HG02588 (cell line): ENCODE measurements at regions not wholly inside any gene's neighbourhood (a gene's known extent, or its start where the extent isn't known, plus 50 kb on each side); places are given as distances from the start of the nearest gene placed in this dataset.

Experiments used
- ATAC-seq: cut with Tn5 transposase; IDR thresholded peaks from one replicate; pipeline ENCODE4 v1.9.1; 2021; ENCODE audit warnings: mild to moderate bottlenecking, moderate library complexity; ENCODE audit not compliant: unreplicated experiment

DNA sequence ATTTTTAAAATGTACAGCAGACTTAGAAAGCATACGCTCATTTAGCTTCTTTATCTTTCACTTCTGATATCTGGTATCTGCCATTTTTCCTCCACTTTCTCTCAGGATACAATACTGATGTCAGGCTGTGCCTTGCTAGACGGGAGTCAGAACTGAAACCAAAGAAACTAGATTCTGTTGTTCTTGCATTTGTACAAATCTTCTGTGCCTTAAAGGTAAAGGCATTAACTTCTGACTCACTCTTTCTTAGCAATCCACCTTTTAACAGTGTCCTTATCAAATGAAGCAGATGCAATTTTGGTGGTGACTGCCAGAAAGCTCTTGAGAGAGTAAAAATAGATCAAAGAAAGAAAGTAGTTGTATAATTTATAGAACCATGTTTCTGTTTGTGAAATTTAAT, 370.4 kb downstream of the PCDH20 start:
- ATAC-seq: no peak

DNA sequence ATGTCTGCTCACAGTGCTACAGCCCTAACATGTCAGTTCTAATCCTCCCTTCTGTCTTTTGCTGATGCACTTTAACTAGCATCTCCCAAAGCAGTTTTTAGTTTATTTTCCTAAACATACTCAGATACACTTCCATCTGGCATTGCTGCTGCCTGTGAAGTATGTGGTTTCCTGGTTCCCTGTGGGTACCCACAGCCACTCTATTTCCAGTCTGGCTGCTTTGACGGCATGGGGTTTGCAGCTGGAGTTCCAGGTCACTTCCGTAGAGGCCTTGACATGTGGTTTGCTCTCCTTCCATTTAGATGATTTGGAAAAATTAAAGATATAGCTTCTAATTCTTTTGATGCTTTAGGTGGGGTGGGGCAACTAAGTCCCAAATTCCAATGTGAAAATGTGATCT, 375.5 kb downstream of the PCDH20 start:
- no peak for ATAC-seq

DNA sequence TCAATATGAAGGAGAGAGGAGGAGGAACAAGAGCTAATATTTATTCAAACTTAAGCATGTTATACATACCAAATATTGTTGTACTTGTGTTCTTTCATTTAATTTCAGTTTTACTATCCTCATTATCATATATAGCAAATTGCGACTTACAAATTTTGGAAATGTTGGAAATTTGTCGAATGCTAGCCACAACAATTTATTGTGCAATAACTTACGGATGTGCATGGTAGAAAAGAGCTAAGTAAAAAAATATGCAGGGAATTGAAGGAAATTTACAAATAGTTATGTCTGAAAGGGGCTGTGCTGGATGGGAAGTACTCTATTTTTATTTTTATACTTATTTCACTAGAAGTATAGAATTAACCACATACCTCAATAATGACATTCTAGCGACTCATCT, 376.3 kb downstream of the PCDH20 start:
- no peak for ATAC-seq

DNA sequence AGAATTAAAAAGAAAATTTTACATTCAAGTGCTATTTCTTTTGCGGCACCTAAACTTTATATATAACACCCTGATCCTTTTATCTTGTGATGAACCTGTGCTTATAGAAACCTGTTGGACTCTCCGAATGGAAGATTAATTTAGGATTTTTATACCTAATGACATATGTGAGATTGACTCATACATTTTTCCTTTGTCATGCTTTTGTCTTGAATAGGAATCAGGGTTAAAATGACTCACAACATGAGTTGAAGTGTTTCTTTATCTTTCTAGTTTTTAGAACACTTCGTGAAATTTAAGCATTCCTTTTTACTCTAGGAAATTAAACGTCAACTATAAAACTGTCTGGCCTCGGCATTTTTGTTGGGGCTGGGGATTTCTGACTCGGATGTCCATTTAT, 378.9 kb downstream of the PCDH20 start:
- ATAC-seq: no peak

DNA sequence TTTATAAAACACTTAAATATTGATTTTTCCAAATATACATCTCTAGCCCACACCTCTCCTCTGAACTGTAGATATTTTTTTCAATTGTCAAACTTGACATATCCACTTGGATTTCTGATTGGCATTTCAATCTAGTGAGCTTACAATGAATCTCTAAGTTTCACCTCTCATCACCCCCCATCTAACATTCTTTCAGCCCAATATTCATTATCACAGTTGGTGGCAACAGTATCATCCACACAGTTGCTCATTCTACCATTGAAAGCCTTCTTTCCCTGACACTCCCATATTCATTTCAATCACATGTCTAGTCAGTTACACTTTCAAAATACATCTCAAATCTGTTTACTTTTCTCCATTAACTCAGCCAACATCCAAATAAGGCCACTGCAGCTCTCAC, 385.2 kb downstream of the PCDH20 start:
- ATAC-seq: no peak

DNA sequence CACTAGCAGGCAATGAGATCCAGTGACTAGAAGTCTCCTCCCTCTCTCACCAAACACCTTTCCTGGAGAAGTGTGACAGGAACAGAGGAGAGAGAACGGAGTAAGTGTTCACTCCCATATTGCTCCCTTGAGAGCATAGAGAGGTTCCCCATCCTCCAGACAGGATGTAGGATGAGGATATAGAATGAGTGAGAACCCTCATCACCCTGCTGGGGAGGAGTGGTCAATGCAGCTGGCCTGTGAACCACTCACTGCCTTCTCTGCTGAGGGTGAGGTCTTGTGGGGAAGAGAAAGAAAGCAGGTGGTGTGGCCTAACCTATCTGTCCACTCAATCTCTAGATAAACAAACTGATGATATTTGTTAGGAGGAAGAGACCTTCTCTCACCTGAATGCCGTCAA, 386.6 kb downstream of the PCDH20 start:
- ATAC-seq: no peak

DNA sequence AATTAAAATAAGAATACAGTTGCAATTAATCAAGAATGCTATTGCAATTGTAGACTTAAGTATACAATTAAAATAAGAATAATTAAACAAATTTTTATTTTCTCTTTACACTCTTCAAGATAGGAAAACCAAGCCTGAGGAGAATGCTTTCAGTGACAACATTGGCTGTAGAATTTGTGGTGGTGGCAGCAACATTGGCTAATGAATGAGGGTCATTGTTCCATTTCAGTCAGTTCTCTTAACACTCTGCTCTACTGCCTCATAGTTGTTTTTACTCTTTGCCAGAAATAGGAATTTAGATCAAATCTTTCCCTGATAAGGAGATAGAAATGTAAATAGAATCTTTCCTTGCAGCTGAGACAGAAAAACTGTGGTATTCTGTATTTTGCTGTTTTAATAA, 391.6 kb downstream of the PCDH20 start:
- no peak for ATAC-seq

DNA sequence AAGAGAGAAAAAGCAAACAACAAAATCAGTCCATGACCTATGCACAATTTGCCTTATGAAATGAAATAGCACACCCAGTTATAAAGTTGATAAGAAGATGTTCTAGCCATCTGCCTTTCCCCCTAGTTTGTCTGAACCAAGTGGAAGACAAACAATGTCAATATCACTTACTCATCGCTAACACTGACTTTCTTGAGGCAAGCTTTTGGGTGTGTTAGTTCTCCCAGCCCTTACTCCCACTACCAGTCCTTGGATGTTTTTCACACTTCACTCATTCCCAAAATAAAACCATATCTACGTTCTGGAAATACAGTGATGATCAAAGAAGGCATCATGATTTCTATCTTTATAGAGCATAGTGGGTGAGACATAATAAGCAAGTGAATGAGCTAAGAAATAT, 393.8 kb downstream of the PCDH20 start:
- no peak for ATAC-seq

DNA sequence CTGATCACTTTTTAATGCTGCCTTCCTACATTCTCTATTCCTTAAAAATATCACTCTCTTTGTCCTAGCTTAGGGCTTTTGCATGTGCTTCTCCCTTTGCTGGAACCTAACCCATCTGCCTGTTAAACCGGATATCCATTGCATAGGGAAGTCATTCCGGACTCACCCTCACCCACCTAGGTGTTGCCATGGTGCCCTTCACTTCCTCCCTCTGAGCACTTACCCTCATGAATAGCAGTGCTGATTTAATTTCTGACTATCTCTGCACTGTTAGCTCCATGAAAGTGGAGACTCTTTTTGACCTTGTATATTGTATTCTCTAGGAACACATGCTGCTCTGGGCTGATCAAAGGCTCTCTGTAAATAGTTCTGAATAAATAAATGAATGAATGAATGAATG, 401.9 kb downstream of the PCDH20 start:
- no peak for ATAC-seq

DNA sequence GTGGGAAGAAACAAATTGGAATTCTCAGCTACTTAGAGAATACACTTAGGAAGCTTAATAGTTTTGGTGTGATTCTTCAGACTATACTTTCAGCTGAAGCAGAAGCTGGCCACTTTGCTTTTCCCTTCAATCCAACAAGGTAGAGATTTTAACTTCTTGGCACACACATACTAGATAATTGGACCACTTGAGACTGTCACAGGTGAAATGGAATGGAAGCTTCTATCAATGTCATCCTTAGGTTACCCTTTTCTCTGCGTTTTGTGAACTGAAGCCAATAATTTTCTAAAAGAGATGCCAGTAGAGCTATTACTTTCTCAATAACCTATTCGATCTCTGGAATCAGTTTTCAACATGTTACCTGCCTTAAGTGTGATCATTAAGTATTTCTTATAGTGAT, 405.3 kb downstream of the PCDH20 start:
- no peak for ATAC-seq

DNA sequence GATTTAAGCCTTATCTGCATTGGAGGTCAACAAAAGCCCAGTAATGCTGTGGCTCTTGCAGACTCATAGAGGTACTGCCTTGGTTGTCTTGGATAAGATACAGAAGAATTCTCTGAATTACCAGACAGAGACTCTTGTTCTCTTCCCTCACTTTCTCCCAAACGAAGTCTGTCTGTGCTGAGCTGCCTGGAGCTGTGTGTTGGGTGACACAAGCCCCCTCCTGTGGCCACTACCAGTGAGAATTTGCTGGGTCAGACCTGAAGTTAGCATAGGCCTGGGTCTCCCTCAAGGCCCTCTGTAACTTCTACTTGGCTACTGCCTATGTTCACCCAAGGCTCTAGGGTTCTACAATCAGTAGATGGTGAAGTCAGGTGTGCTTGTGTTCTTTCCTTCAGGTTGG, 413.0 kb downstream of the PCDH20 start:
- ATAC-seq: no peak

DNA sequence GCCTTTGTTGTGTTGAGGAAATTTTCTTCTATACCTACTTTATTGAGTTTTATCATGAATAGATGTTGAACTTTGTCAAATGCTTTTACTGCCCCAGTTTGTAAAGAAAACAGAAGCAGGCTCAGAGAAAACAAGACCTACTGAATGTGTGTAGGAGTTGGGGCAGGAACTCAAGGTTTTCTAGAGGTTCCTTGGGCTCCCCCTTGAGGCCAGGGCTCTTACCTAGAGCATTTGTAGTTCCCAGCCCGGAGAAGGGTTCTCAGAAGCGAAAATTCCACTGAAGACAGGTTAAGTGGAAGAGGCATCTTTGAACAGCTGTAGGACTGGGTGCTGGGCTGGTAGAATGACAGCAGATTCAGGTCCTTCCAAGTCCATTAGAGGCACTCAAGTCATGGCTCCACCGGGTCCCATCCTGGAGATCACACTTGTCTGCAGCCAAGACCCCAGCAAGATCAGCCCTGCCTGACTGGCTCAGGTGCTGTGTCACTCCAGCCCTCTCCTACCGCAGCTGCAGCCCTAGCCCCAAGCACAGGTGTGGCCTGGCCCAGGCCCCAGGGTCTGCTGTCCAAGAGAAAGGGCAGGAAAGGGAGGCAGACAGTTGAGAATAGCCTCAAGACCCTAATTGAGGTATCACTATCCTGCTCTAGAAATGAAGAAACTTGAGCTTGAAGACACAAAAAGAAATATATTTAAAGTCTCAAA, 425.5 kb downstream of the PCDH20 start:
- ATAC-seq: no peak

DNA sequence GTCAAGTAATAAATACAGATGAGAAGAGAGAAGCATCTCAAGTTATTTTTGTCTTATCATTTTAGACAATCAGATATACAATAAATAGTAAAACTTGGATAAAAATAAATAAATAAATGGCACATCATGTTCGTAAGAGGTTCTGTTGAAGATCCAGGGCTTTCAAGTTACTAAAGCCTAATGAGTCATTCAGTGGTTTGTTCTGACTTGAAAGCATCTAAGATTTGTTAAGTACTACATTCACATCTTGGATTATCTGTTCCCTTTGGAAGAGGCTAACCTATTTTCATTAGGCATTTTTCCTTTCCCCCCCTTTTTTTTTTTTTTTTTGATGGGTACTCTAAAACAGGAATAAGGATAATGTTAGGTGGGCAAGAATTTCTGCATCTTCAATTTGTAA, 429.3 kb downstream of the PCDH20 start:
- ATAC-seq: no peak

DNA sequence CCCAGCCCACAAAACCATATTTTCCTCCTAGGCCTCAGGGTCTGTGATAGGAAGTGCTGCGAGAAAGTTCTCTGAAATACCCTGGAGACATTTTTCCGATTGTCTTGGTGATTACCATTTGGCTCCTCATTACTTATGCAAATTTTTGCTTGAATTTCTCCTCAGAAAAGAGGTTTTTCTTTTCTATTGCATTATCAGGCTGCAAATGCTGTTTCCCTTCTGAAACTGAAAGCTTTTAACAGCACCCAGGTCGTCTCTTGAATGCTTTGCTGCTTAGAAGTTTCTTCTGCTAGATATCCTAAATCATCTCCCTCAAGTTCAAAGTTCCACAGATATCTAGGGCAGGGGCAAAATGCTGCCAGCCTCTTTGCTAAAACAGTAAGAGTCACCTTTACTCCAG, 434.2 kb downstream of the PCDH20 start:
- no peak for ATAC-seq

DNA sequence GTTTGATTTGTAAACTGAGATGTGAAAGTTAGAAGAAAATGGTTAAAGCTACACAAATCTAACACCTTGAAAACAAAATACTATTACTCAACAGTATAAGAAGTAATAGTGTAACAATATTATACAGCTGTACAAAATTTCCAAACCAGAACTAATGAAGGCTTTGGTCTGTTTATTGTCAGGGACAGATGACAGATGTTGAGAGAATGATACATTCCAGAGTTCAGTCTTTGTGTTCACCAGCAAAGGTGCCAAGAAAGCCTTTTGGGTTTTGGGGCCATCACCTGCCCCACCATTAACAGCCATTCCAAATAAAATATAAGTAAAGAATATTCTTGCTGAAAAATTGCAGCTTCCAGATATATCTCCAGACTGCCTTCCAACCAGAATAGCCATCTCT, 439.3 kb downstream of the PCDH20 start:
- no peak for ATAC-seq

DNA sequence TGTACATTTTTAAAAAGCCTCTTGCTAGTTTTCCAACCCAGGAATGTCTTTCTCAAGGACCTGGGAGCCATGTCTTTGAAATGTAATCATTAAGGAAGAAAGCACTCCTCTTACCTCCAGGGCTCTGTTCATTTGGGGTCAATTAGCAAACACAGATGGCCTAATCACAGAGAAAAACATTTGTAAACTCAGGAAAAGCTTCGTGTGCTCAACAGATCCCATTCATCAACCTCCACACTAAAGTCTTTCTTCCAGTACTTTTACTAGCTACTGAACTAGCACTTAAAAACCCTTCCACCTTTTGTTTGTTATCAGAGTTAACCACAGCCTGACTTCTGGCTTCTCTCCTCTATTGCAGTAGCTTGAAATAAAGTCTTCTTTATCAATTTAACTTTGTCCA, 441.4 kb downstream of the PCDH20 start:
- no peak for ATAC-seq

DNA sequence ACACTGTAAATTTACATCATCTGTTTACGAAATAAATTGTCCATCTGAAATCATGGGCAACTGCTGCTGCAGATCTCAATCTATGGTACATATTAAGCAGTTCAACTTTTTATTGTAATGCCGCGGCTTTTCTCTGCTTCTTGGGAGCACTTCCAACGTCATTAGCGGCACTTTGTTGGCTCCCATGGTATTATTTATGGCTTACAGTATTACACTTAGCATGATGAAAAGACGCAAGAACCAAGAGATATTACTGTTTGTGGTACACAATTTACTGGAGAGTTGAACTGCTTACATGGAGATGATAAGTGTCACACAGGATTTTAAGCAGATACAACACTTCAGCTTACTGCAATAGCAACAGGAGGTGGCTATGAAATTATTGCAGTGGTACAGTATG, 442.1 kb downstream of the PCDH20 start:
- ATAC-seq: no peak

DNA sequence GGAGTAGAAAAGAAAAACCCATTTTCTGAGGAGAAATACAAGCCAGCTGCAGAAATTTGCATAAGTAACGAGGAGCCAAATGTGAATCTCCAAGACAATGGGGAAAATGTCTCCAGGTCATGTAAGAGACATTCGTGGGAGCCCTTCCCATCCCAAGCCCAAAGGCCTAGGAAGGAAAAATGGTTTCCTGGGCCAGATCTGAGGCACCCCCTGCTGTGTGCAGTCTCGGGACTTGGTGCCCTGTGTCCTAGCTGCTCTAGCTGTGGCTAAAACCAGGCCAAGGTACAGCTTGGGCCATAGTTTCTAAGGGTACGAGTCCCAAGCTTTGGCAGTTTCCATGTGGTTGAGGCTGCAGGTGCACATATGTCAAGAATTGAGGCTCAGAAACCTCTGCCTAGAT, 444.9 kb downstream of the PCDH20 start:
- no peak for ATAC-seq

DNA sequence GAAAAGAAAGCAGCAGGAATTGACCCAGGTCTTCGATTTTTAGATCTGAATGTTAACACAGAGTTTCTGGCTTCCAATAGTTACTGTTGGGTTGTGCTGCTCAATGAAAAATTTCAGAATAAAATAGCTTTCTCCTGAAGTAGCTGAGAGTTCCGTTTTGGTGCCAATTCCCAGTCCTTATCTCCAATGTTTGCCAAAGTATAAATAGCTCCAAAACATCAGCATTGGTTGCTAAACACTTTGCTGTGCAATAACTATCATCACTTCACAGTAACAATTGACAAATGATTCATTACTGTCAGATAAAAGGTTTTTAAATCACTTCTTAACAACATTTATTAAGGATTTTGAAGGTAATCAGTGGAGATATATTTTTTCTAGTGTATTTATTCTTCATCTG, 446.0 kb downstream of the PCDH20 start:
- no peak for ATAC-seq

DNA sequence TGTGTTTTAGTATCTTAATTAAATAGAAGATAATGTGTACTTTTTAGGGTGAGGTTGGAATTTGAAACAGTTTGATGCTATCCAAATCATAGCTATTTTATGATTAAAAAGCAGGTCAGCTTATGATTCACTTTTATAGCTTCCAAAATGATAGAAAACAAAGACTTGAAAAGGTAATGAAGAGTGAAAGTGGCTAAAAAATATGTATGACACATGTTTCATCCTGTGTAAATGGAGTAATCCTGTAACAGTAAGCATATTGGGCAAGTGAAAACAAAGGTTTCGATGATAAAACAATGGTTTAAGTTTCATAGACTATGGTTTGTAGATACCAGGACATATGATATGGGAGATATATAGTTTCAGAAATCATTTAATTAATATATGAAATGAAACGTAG, 456.2 kb downstream of the PCDH20 start:
- ATAC-seq: no peak

DNA sequence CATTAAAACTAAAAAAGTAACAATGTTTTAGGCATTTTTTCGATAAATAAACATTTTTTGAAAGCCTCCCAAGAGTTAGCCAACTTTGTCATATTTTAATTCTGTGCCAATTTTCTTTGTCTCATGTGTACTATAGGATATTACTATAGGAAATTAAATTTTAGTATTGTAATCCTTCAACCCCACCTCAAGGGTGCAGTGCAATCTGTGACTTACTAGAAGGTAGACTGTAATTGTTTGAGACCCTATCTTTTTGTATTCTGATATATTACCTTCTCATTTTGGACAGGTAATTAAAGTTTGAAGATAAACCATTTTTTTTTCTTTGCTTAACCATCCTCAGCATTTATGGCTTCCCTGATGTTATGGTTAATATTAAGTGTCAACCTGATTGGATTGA, 457.8 kb downstream of the PCDH20 start:
- no peak for ATAC-seq

DNA sequence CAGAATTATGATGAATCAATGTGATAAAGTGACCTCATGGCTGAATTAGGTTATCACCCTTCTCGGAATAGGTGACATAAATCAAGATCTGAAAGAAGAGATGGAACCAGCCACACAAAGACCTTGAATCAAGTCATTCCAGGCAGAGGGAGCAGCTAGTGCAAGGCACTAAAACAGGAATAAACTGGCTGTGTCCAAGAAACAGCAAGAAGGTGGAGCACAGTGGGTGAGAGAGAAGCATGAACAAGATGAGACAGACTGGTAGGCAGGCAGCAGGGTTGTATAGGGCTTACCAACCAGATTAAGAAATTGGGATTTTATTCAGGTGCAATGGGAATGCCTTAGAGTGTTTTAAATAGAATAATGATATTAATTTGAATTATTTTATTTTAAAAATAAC, 470.3 kb downstream of the PCDH20 start:
- ATAC-seq: no peak

DNA sequence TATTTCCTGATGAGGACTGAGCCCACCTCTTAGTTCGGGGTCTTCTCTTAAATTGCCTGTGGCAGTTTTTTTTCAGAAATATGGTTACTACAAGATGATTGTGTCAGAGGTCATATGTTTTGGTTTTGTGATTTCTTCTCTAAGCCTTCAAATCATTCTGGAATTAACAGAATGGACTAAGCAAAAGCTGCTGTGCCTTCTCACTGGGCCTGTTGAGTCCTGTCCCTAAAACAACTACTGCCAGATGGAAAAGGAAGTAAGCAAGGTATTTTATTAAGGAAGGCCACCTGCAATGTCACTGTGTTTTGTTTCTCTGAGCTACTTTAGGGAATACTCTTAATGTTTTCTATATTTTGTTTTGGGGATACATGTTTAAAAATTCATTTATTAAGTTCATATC, 470.8 kb downstream of the PCDH20 start:
- no peak for ATAC-seq

DNA sequence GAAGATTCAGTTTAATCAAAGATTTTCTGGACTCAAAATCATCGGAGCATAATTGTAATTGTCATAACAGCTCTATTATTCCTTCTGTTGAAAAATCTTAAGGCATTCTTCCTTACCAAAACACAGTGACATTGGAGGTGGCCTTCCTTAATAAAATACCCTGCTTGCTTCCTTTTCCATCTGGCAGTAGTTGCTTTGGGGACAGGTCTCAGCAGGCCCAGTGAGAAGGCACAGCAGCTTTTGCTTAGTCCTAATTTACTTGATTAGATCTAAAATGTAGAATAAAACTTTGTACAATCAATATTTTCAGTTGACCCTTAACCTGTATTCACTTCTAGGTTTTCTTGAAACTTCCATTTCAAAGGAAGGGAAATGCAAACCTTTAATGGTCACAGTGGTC, 471.6 kb downstream of the PCDH20 start:
- no peak for ATAC-seq
